ENCODE measurements at regions not wholly inside any gene's neighbourhood (a gene's known extent, or its start where the extent isn't known, plus 50 kb on each side); places are given as distances from the start of the nearest gene placed in this dataset.

GRCh38 chr9:86643946-86644674 lies 289.9 kb upstream of the TUT7 start:
- TF ChIP-seq SP2 (IDR thresholded peaks at IDR 0.05; ENCODE audit: extremely low read depth, low read depth, low read length, poor library complexity, severe bottlenecking) (no peak), ATF6 (CRISPR knock-in tag; IDR thresholded peaks at IDR 0.05) (no peak), CTCF (IDR thresholded peaks at IDR 0.05 in 2 of 3, conservative IDR thresholded peaks at IDR 0.05 in 1 of 3; ENCODE audit: insufficient read depth in 2 of 3, low read depth in 1 of 3, low read length in 3 of 3) (no peak), TCF7L2 (IDR thresholded peaks at IDR 0.05; ENCODE audit: low read depth, low read length) (no peak), ATF7 (IDR thresholded peaks at IDR 0.05) (no peak)

Data from K562 (cell line).